H9 (cell line): ENCODE measurements at regions not wholly inside any gene's neighbourhood (a gene's known extent, or its start where the extent isn't known, plus 50 kb on each side); places are given as distances from the start of the nearest gene placed in this dataset.

Source experiments
- DNase-seq: peaks from one replicate; pipeline ENCODE4 v3.0.0-alpha.2; 2017
- H2AFZ ChIP-seq: one replicate; pipeline ENCODE4 v1.6.1; 2013; ENCODE audit warnings: mild to moderate bottlenecking, low read length, control low read depth, moderate library complexity
- H2AK5ac ChIP-seq: 2 replicates; pipeline ENCODE4 v1.6.1; 2013; ENCODE audit warnings: low read length, control low read depth, mixed read lengths; ENCODE audit not compliant: insufficient read length
- H2BK120ac ChIP-seq: one replicate; pipeline ENCODE4 v1.6.1; 2013; ENCODE audit warnings: low read depth, mild to moderate bottlenecking, low read length, control low read depth, inconsistent platforms; ENCODE audit not compliant: poor library complexity, severe bottlenecking
- H2BK12ac ChIP-seq: 2 replicates; pipeline ENCODE4 v1.6.1; 2013; ENCODE audit warnings: low read length, control low read depth, mixed read lengths, low read depth; ENCODE audit not compliant: insufficient read length
- H2BK15ac ChIP-seq: 2 replicates; pipeline ENCODE4 v1.6.1; 2013; ENCODE audit warnings: low read depth, low read length, control low read depth
- H2BK20ac ChIP-seq: one replicate; pipeline ENCODE4 v1.6.1; 2013; ENCODE audit warnings: low read depth, mild to moderate bottlenecking, low read length, control low read depth, inconsistent platforms; ENCODE audit not compliant: poor library complexity, severe bottlenecking
- H2BK5ac ChIP-seq: 2 replicates; pipeline ENCODE4 v1.6.1; 2013; ENCODE audit warnings: low read length, control low read depth, mixed read lengths; ENCODE audit not compliant: insufficient read length
- H3K14ac ChIP-seq: 2 replicates; pipeline ENCODE4 v1.6.1; 2013; ENCODE audit warnings: low read length, control low read depth; ENCODE audit not compliant: insufficient read depth
- H3K18ac ChIP-seq: 2 replicates; pipeline ENCODE4 v1.6.1; 2013; ENCODE audit warnings: low read depth, mild to moderate bottlenecking, mixed read lengths, low read length, control low read depth; ENCODE audit not compliant: insufficient read length
- H3K23ac ChIP-seq: 2 replicates; pipeline ENCODE4 v1.6.1; 2013; ENCODE audit warnings: low read length, control low read depth, mixed read lengths, low read depth; ENCODE audit not compliant: insufficient read length
- H3K23me2 ChIP-seq: 2 replicates; pipeline ENCODE4 v1.6.1; 2013; ENCODE audit warnings: low read depth, mild to moderate bottlenecking, mixed read lengths, low read length, control low read depth; ENCODE audit not compliant: insufficient read length, poor library complexity, severe bottlenecking
- H3K27ac ChIP-seq: 2 replicates; pipeline ENCODE4 v1.5.1; 2013; ENCODE audit warnings: low read length, control low read depth, mixed read lengths, low read depth; ENCODE audit not compliant: insufficient read length
- H3K27me3 ChIP-seq: 2 replicates; pipeline ENCODE4 v1.6.1; 2013; ENCODE audit warnings: low read length, control low read depth, inconsistent platforms; ENCODE audit not compliant: insufficient read depth
- H3K4ac ChIP-seq: 2 replicates; pipeline ENCODE4 v1.6.1; 2013; ENCODE audit warnings: low read depth, mild to moderate bottlenecking, control low read depth, inconsistent platforms, low read length, moderate library complexity
- H3K4me1 ChIP-seq: 2 replicates; pipeline ENCODE4 v1.6.1; 2013; ENCODE audit warnings: low read length, control low read depth, inconsistent platforms; ENCODE audit not compliant: insufficient read depth
- H3K4me2 ChIP-seq: 2 replicates; pipeline ENCODE4 v1.6.1; 2013; ENCODE audit warnings: low read length, control low read depth, mixed read lengths; ENCODE audit not compliant: insufficient read length, insufficient read depth
- H3K56ac ChIP-seq: 2 replicates; pipeline ENCODE4 v1.6.1; 2013; ENCODE audit warnings: low read depth, mild to moderate bottlenecking, mixed read lengths, low read length, control low read depth; ENCODE audit not compliant: insufficient read length
- H3K79me1 ChIP-seq: 2 replicates; pipeline ENCODE4 v1.6.1; 2013; ENCODE audit warnings: low read depth, mild to moderate bottlenecking, moderate library complexity, low read length, control low read depth, inconsistent platforms; ENCODE audit not compliant: insufficient read depth, poor library complexity, severe bottlenecking
- H3K79me2 ChIP-seq: 2 replicates; pipeline ENCODE4 v1.6.1; 2013; ENCODE audit warnings: low read length, control low read depth, inconsistent platforms; ENCODE audit not compliant: insufficient read depth
- H3K9ac ChIP-seq: 2 replicates; pipeline ENCODE4 v1.6.1; 2013; ENCODE audit warnings: low read length, control low read depth, mixed read lengths; ENCODE audit not compliant: insufficient read length; ENCODE audit errors: extremely low read depth
- H3K9me3 ChIP-seq: one replicate; pipeline ENCODE4 v1.6.1; 2013; ENCODE audit warnings: low read depth, low read length, inconsistent platforms; ENCODE audit not compliant: control insufficient read depth
- H3T11ph ChIP-seq: one replicate; pipeline ENCODE4 v1.6.1; 2013; ENCODE audit warnings: mild to moderate bottlenecking, low read length, control low read depth, inconsistent platforms
- H4K20me1 ChIP-seq: one replicate; pipeline ENCODE4 v1.6.1; 2013; ENCODE audit not compliant: control insufficient read depth, insufficient read length, insufficient read depth
- H4K5ac ChIP-seq: 2 replicates; pipeline ENCODE4 v1.6.1; 2013; ENCODE audit warnings: low read depth, mild to moderate bottlenecking, mixed read lengths, low read length, control low read depth; ENCODE audit not compliant: insufficient read length
- H4K8ac ChIP-seq: replicated peaks from 2 replicates; pipeline ENCODE4 v1.6.1; 2013; ENCODE audit warnings: low read length, control low read depth, mixed read lengths, low read depth; ENCODE audit not compliant: insufficient read length
- H4K91ac ChIP-seq: 2 replicates; pipeline ENCODE4 v1.6.1; 2013; ENCODE audit warnings: low read depth, mild to moderate bottlenecking, moderate library complexity, mixed read lengths, low read length, control low read depth; ENCODE audit not compliant: insufficient read length
- H3K27ac Mint-ChIP-seq, 3 experiments: 2 replicates in 2 of 3; 3 replicates in 1 of 3; pipeline ENCODE4 v1.8.0; 2020 to 2021; ENCODE audit warnings: mixed read lengths in 3 of 3, mild to moderate bottlenecking in 1 of 3, moderate library complexity in 1 of 3
- H3K27me3 Mint-ChIP-seq: 2 replicates; pipeline ENCODE4 v1.8.0; 2021; ENCODE audit warnings: low read depth, mild to moderate bottlenecking, moderate library complexity, mixed read lengths
- H3K36me3 Mint-ChIP-seq, 3 experiments: 2 replicates in 2 of 3; 3 replicates in 1 of 3; pipeline ENCODE4 v1.8.0; 2020 to 2021; ENCODE audit warnings: low read depth in 3 of 3, mixed read lengths in 3 of 3; ENCODE audit not compliant: insufficient read depth in 1 of 3
- H3K4me1 Mint-ChIP-seq, 2 experiments: 2 replicates each; pipeline ENCODE4 v1.8.0; 2020; ENCODE audit warnings: mixed read lengths in 2 of 2
- H3K4me3 Mint-ChIP-seq, 2 experiments: 2 replicates in 1 of 2; 3 replicates in 1 of 2; pipeline ENCODE4 v1.8.0; 2020 to 2021; ENCODE audit warnings: mild to moderate bottlenecking in 2 of 2, mixed read lengths in 2 of 2, moderate library complexity in 1 of 2
- H3K9me3 Mint-ChIP-seq, 2 experiments: 2 replicates in 1 of 2; 3 replicates in 1 of 2; pipeline ENCODE4 v1.8.0; 2020; ENCODE audit warnings: mild to moderate bottlenecking in 2 of 2, mixed read lengths in 2 of 2, moderate library complexity in 1 of 2
- WGBS: extraction: QIAGEN DNeasy Blood & Tissue Kit; methylation state at CpG from one replicate; pipeline ENCODE4 v1.1.7; 2013; ENCODE audit warnings: missing lambda C conversion rate, low lambda C conversion rate, mixed read lengths; ENCODE audit not compliant: insufficient read length; ENCODE audit errors: extremely low coverage; 5-methylcytosine and 5-hydroxymethylcytosine counted together
- TF ChIP-seq, protein P1 (sequence below): fragments of 200-600 bp; sonication (generic); conservative IDR thresholded peaks from 3 replicates; pipeline ENCODE4 v1.8.0; 2021; ENCODE audit warnings: antibody characterized with exemption, mild to moderate bottlenecking

DNA sequence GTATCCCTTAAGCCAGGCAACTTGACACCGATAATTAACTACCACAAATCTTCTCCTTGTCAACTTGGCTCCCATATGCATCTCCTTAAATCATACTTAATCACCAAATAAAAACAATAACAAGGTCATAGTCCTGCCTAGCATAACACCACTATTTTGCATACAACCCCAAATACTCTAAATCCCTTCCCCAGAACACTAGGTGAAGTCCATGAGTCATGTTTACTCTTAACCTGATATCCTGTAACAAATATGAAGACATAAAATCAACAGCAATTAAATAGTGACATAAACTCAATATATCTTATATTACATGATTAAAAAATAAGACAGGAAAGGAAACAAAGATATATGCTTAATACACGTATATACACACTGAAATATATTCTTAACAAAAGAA lies 362.0 kb downstream of the ETV1 start:
- H4K8ac ChIP-seq = no peak overlapping the region
- no peaks in the 10 kb centered on the region for H3K23me2 ChIP-seq
- H3T11ph ChIP-seq = no peak overlapping the region
- no peaks in the 10 kb centered on the region; the same call in 1 of the 2 replicates for H3K27me3 Mint-ChIP-seq
- H3K9me3 ChIP-seq = no peaks in the 10 kb centered on the region
- H2BK12ac ChIP-seq = no peak overlapping the region
- H2AK5ac ChIP-seq = no peak overlapping the region
- H3K4me3 Mint-ChIP-seq = no peak overlapping the region
- no peak overlapping the region for H4K91ac ChIP-seq
- H3K56ac ChIP-seq = no peak overlapping the region
- H3K23ac ChIP-seq = no peak overlapping the region
- no peak overlapping the region for H3K4ac ChIP-seq
- no peaks in the 10 kb centered on the region for H3K79me2 ChIP-seq
- WGBS = no CpG with 5 or more reads among the region's 2 CpGs
- H3K27me3 ChIP-seq = no peaks in the 10 kb centered on the region
- no peak overlapping the region for H3K9ac ChIP-seq
- H3K4me1 Mint-ChIP-seq = peaks cover 6 to 9% of the 10 kb centered on the region in 2 experiments
- H4K5ac ChIP-seq = no peak overlapping the region
- H2BK120ac ChIP-seq = no peak overlapping the region
- H3K14ac ChIP-seq = no peak overlapping the region
- no peaks in the 10 kb centered on the region for H3K4me1 ChIP-seq
- H2BK20ac ChIP-seq = no peak overlapping the region
- H3K4me2 ChIP-seq = no peak overlapping the region
- no peak overlapping the region for H2AFZ ChIP-seq
- H3K27ac ChIP-seq = no peak overlapping the region
- H3K9me3 Mint-ChIP-seq = peaks cover 0 to 5% of the 10 kb centered on the region in 2 experiments; a peak in 1 of 5 replicates
- DNase-seq = no peak
- no peaks in the 10 kb centered on the region for H3K79me1 ChIP-seq
- no peak overlapping the region for H3K18ac ChIP-seq
- no peaks in the 10 kb centered on the region for H4K20me1 ChIP-seq
- peaks cover 0 to 4% (median 0%) of the 10 kb centered on the region in 3 experiments; a peak in 3 of 7 replicates for H3K36me3 Mint-ChIP-seq
- no peak overlapping the region for H2BK5ac ChIP-seq
- H2BK15ac ChIP-seq = no peak overlapping the region
- TF ChIP-seq, protein P1, sequence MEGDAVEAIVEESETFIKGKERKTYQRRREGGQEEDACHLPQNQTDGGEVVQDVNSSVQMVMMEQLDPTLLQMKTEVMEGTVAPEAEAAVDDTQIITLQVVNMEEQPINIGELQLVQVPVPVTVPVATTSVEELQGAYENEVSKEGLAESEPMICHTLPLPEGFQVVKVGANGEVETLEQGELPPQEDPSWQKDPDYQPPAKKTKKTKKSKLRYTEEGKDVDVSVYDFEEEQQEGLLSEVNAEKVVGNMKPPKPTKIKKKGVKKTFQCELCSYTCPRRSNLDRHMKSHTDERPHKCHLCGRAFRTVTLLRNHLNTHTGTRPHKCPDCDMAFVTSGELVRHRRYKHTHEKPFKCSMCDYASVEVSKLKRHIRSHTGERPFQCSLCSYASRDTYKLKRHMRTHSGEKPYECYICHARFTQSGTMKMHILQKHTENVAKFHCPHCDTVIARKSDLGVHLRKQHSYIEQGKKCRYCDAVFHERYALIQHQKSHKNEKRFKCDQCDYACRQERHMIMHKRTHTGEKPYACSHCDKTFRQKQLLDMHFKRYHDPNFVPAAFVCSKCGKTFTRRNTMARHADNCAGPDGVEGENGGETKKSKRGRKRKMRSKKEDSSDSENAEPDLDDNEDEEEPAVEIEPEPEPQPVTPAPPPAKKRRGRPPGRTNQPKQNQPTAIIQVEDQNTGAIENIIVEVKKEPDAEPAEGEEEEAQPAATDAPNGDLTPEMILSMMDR = no peak
- H3K27ac Mint-ChIP-seq = no peak overlapping the region
